K562 (cell line): ENCODE measurements at regions not wholly inside any gene's neighbourhood (a gene's known extent, or its start where the extent isn't known, plus 50 kb on each side); places are given as distances from the start of the nearest gene placed in this dataset.

Experiments used
- ATAC-seq: fragments of 200-7000 bp; cut with Tn5 transposase; 3 replicates; pipeline ENCODE4 v1.9.1; 2020; ENCODE audit warnings: moderate library complexity
- BruUV-seq: library from RNA; stranded (reverse); fragments of 400-500 nt; replicated peaks from 2 replicates; lab custom pipeline; 2021; lab: Mats Ljungman, UMichigan
- CTCF ChIA-PET: fragments of 300-600 bp; formaldehyde crosslinking; extraction: SDS; loops from one replicate; lab custom pipeline; 2021; ENCODE audit warnings: low intra/inter-chr PET ratio; lab: Yijun Ruan, JAX
- POLR2A ChIA-PET: fragments of 300-600, 350-650 bp; sonication (Branson Sonifier 250); formaldehyde crosslinking; extraction: SDS; loops from one replicate; lab custom pipeline; 2021; ENCODE audit warnings: antibody characterized with exemption, inconsistent platforms; lab: Yijun Ruan, JAX
- DNase-seq, 4 experiments: peaks; one replicate each; pipeline versions ENCODE4 v3.0.0 to v3.0.0-alpha.2; 2011 to 2018; ENCODE audit warnings: low spot score in 3 of 4, mixed read lengths in 3 of 4; ENCODE audit errors: extremely low read depth in 1 of 4
- FAIRE-seq: peaks from 2 replicates; lab custom pipeline; 2011; peaks lifted over from hg19 to GRCh38; lab: Jason Lieb, UNC
- H2AFZ ChIP-seq: 2 replicates; pipeline ENCODE4 v1.6.0; 2011; ENCODE audit warnings: low read depth, low read length, control low read depth, inconsistent platforms
- H3K27ac ChIP-seq: fragments of 200-600 bp; 3 replicates; pipeline ENCODE4 v1.8.0; 2011; ENCODE audit warnings: low read depth, mild to moderate bottlenecking, control low read depth, inconsistent platforms, low read length, moderate library complexity, mixed read lengths; ENCODE audit errors: extremely low read depth
- H3K27me3 ChIP-seq, 2 experiments: fragments of 300-600 bp in 1 of 2; 2 replicates in 1 of 2; 3 replicates in 1 of 2; pipeline versions ENCODE4 v1.6.0 to v1.8.0; 2011; ENCODE audit warnings: inconsistent platforms in 2 of 2, low read length in 2 of 2, mild to moderate bottlenecking in 1 of 2, mixed read lengths in 1 of 2, moderate library complexity in 1 of 2; ENCODE audit not compliant: control insufficient read depth in 2 of 2, insufficient read depth in 2 of 2
- H3K36me3 ChIP-seq: fragments of 300-600 bp; 3 replicates; pipeline ENCODE4 v1.8.0; 2011; ENCODE audit warnings: mild to moderate bottlenecking, low read length, inconsistent platforms; ENCODE audit not compliant: control insufficient read depth, insufficient read depth
- H3K4me1 ChIP-seq, 2 experiments: fragments of 200-600 bp in 1 of 2; replicated peaks in 1 of 2; 2 replicates in 1 of 2; 3 replicates in 1 of 2; pipeline versions ENCODE4 v1.5.1 to v1.8.0; 2011; ENCODE audit warnings: inconsistent platforms in 2 of 2, low read length in 2 of 2, mild to moderate bottlenecking in 1 of 2, mixed read lengths in 1 of 2, moderate library complexity in 1 of 2; ENCODE audit not compliant: control insufficient read depth in 2 of 2, insufficient read depth in 2 of 2
- H3K4me2 ChIP-seq: 2 replicates; pipeline ENCODE4 v1.6.1; 2011; ENCODE audit warnings: low read length, control low read depth, inconsistent platforms, mixed read lengths; ENCODE audit not compliant: insufficient read depth
- H3K4me3 ChIP-seq: fragments of 200-600 bp; sonication (generic), shearing (Covaris generic); 2 replicates; pipeline ENCODE4 v1.5.1; 2016; ENCODE audit warnings: control low read depth, inconsistent platforms
- H3K79me2 ChIP-seq: fragments of 200-600 bp; 3 replicates; pipeline ENCODE4 v1.8.0; 2011; ENCODE audit warnings: low read length, inconsistent platforms; ENCODE audit not compliant: control insufficient read depth, insufficient read depth
- H3K9ac ChIP-seq, 2 experiments: 2 replicates each; pipeline versions ENCODE4 v1.6.0 to v1.6.1; 2011; ENCODE audit warnings: low read depth in 2 of 2, low read length in 2 of 2, control low read depth in 1 of 2, inconsistent platforms in 1 of 2, mild to moderate bottlenecking in 1 of 2, mixed read lengths in 1 of 2; ENCODE audit not compliant: insufficient read depth in 1 of 2
- H3K9me1 ChIP-seq: one replicate; pipeline ENCODE4 v1.6.0; 2011; ENCODE audit warnings: inconsistent platforms, mild to moderate bottlenecking, low read length, moderate library complexity; ENCODE audit not compliant: control insufficient read depth, insufficient read depth
- H3K9me3 ChIP-seq: replicated peaks from 2 replicates; pipeline ENCODE4 v1.5.1; 2011; ENCODE audit warnings: low read depth, low read length, inconsistent platforms; ENCODE audit not compliant: control insufficient read depth, insufficient read depth
- H4K20me1 ChIP-seq: replicated peaks from 2 replicates; pipeline ENCODE4 v1.6.1; 2011; ENCODE audit warnings: low read length, inconsistent platforms, mixed read lengths; ENCODE audit not compliant: control insufficient read depth, insufficient read depth
- ARNT ChIP-seq, 2 experiments: fragments of 450-650 bp; IDR thresholded peaks; 2 replicates each; pipeline ENCODE4 v1.6.1; 2016; ENCODE audit warnings: mild to moderate bottlenecking in 1 of 2
- C11orf30 ChIP-seq: fragments of 450-650 bp; IDR thresholded peaks from 2 replicates; pipeline ENCODE4 v1.6.1; 2016; ENCODE audit warnings: low read depth, mild to moderate bottlenecking
- EP300 ChIP-seq: IDR thresholded peaks from 2 replicates; pipeline ENCODE4 v1.6.1; 2012; ENCODE audit warnings: low read length, improper control_type of control experiment
- HLTF ChIP-seq: fragments of 450-650 bp; IDR thresholded peaks from 2 replicates; pipeline ENCODE4 v1.6.1; 2016
- HNRNPLL ChIP-seq: fragments of 200-400 bp; formaldehyde crosslinking; IDR thresholded peaks from 2 replicates; pipeline ENCODE4 v1.6.1; 2017; ENCODE audit warnings: low read length, low read depth, mild to moderate bottlenecking; ENCODE audit not compliant: poor library complexity, severe bottlenecking
- MAFF ChIP-seq: IDR thresholded peaks from 2 replicates; pipeline ENCODE4 v1.6.1; 2012; ENCODE audit warnings: low read length, improper control_type of control experiment
- MAFG ChIP-seq: fragments of 450-650 bp; conservative IDR thresholded peaks from 2 replicates; pipeline ENCODE4 v1.6.1; 2016; ENCODE audit warnings: missing genetic modification characterization, missing compliant biosample characterization
- MAFK ChIP-seq: IDR thresholded peaks from 2 replicates; pipeline ENCODE4 v1.6.1; 2011; ENCODE audit warnings: low read length, improper control_type of control experiment
- PKNOX1 ChIP-seq: fragments of 450-650 bp; IDR thresholded peaks from 2 replicates; pipeline ENCODE4 v1.6.1; 2016
- PTTG1 ChIP-seq: fragments of 450-650 bp; IDR thresholded peaks from 2 replicates; pipeline ENCODE4 v1.6.1; 2016; ENCODE audit warnings: low read depth, mild to moderate bottlenecking, missing genetic modification characterization, missing compliant biosample characterization
- ZBTB7A ChIP-seq: IDR thresholded peaks from 2 replicates; pipeline ENCODE4 v1.6.1; 2011; ENCODE audit warnings: low read depth, mild to moderate bottlenecking, low read length, moderate library complexity, borderline replicate concordance; ENCODE audit not compliant: control insufficient read depth
- ZNF316 ChIP-seq: fragments of 450-650 bp; IDR thresholded peaks from 2 replicates; pipeline ENCODE4 v1.6.1; 2016
- WGBS: fragments of 100-300 bp; shearing (Covaris generic); methylation state at CpG from one replicate; pipeline ENCODE4 v1.1.6; 2016; ENCODE audit warnings: low coverage, mixed read lengths; ENCODE audit not compliant: insufficient coverage; ENCODE audit errors: missing lambda C conversion rate; 5-methylcytosine and 5-hydroxymethylcytosine counted together
- in situ Hi-C: fragments of 300-500 bp; cut with MboI; formaldehyde crosslinking; loops from 4 replicates; pipeline ENCODE4 v1.15.0; 2018; ENCODE audit warnings: inconsistent platforms, mixed read lengths
- intact Hi-C: fragments of 100-400 bp; cut with micrococcal nuclease; formaldehyde crosslinking; loops from 2 replicates; pipeline ENCODE4 v1.14.2; 2022

- TF ChIP-seq PKNOX1 = no peak
- no peak for TF ChIP-seq PTTG1 (tag)
- TF ChIP-seq MAFG (tag) = 0 out of 2 replicates have a peak, but pooled peaks have one; percentile 22
- TF ChIP-seq EP300 = no peak
- TF ChIP-seq HNRNPLL = no peak
- TF ChIP-seq, all 486 proteins: peak for 4
Measured at GRCh38 chr7:136605532-136606329, 262.7 kb upstream of the CHRM2 start (continued).

GRCh38 chr7:136601772-136602171 is 266.7 kb upstream of the CHRM2 start:
- H3K9me3 ChIP-seq = no peaks in the 10 kb centered on the region
- H2AFZ ChIP-seq = no peak overlapping the region
- CTCF ChIA-PET = no interaction called here
- H3K4me3 ChIP-seq = no peak overlapping the region
- BruUV-seq = no TSS peak
- H3K9me1 ChIP-seq = no peaks in the 10 kb centered on the region
- no peak overlapping the region for H3K9ac ChIP-seq
- TF ChIP-seq ZNF316 (peak; percentile 81), ARNT (IDR thresholded peaks at IDR 0.05) (no peak), ZBTB7A (no peak), C11orf30 (peak; percentile 68), MAFK (peak; percentile 78), MAFF (peak; percentile 82), HLTF (no peak), MAFG (tag) (peak; percentile 70)
- H3K36me3 ChIP-seq = no peaks in the 10 kb centered on the region
- FAIRE-seq (no peak), ATAC-seq (no peak), DNase-seq (no peak)
- H4K20me1 ChIP-seq = no peaks in the 10 kb centered on the region
- 2% methylated on average over 2 of the region's 2 CpGs for WGBS
- H3K27me3 ChIP-seq = no peaks in the 10 kb centered on the region
- H3K27ac ChIP-seq = no peak overlapping the region
- in situ Hi-C loops = no loop called here
- H3K79me2 ChIP-seq = no peaks in the 10 kb centered on the region
- H3K4me1 ChIP-seq = no peaks in the 10 kb centered on the region
- POLR2A ChIA-PET = no interaction called here
- intact Hi-C loops = no loop called here
- no peak overlapping the region for H3K4me2 ChIP-seq
